Upper lobe of right lung (tissue), 1 donor: ENCODE measurements at regions not wholly inside any gene's neighbourhood (a gene's known extent, or its start where the extent isn't known, plus 50 kb on each side); places are given as distances from the start of the nearest gene placed in this dataset.
"Not testable (repeated sequence)": the region's sequence is repeated elsewhere in the genome, so short reads cannot be mapped to it uniquely, and the experiment has no call there.

Experiments used
- ATAC-seq: fragments of 200-7000 bp; cut with Tn5 transposase; one replicate; pipeline ENCODE4 v1.9.1; 2020; ENCODE audit warnings: mild to moderate bottlenecking, moderate library complexity
- DNase-seq: peaks from one replicate; pipeline ENCODE4 v3.0.0-alpha.2; 2020
- H3K27ac ChIP-seq: fragments of 200-600 bp; one replicate; pipeline ENCODE4 v1.8.0; 2022
- H3K27me3 ChIP-seq: fragments of 200-600 bp; one replicate; pipeline ENCODE4 v1.8.0; 2022; ENCODE audit warnings: mild to moderate bottlenecking
- H3K36me3 ChIP-seq: fragments of 200-600 bp; one replicate; pipeline ENCODE4 v1.8.0; 2022
- H3K4me1 ChIP-seq: fragments of 200-600 bp; one replicate; pipeline ENCODE4 v1.8.0; 2022
- H3K4me3 ChIP-seq: fragments of 200-600 bp; one replicate; pipeline ENCODE4 v1.8.0; 2022; ENCODE audit warnings: mild to moderate bottlenecking
- H3K9me3 ChIP-seq: fragments of 200-600 bp; one replicate; pipeline ENCODE4 v1.8.0; 2022
- intact Hi-C: fragments of 100-400 bp; cut with DNase I; formaldehyde crosslinking; loops from one replicate; pipeline ENCODE4 v1.11.0; 2022
- TF ChIP-seq, protein P1 (sequence below): fragments of 200-600 bp; IDR thresholded peaks from one replicate; pipeline ENCODE4 v1.8.0; 2022; ENCODE audit warnings: antibody characterized with exemption
- donor health status: DM: no; HTN: yes; CAD: no; lungs with severe emphysema.

DNA sequence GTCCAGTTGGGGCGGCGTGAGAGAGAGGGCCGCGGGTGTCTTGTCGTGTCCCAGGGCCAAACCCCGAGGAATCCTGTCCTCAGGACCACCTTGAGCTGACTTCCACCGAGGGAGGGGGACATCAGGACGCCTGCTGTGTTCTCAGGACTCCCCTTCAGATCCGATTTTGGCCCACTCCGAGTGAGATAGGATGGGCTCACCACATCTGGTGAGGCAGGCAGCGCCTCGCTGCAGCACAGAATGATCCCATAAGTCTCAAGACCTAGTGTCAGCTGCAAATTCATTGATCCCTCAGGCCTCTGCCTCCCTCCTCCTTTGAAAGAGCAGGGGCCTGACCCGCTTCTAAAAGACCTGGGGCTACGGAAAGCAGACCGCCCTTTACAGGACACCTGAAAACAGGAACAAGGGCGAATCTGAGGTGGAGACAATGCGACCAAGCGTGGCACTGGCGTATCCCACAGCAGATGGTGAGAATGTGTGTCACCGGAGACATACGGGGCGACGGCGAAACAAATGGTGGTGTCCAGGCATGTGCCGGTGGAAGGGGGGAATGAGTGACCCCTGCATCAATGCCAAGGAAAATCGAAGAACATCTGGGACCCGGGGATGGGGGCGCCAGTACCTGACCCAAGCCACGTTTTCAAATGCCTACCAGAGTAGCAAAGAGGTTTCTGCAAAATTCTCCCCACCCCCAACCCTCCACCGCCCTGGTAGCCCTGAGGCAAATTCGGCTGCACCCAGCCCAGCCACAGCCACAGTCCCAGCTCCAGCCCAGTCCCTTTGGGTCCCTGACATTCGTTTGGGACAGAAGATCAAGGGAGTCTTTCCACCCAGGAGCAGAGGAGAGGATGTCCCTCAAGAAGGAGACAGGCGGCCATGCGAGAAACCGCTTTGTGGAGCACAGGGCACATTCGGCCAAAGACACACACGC lies 162.1 kb upstream of the ZNF337 start:
- no peak for DNase-seq
- no peak for ATAC-seq
- intact Hi-C loops = no loop called here
- Histone ChIP-seq H3K36me3 (no peaks in the 10 kb centered on the region), H3K4me3 (peak overlapping the region; percentile 29), H3K27ac (no peak overlapping the region), H3K4me1 (peaks cover 20% of the 10 kb centered on the region), H3K9me3 (no peaks in the 10 kb centered on the region), H3K27me3 (peaks cover 10% of the 10 kb centered on the region)
- TF ChIP-seq, protein P1, sequence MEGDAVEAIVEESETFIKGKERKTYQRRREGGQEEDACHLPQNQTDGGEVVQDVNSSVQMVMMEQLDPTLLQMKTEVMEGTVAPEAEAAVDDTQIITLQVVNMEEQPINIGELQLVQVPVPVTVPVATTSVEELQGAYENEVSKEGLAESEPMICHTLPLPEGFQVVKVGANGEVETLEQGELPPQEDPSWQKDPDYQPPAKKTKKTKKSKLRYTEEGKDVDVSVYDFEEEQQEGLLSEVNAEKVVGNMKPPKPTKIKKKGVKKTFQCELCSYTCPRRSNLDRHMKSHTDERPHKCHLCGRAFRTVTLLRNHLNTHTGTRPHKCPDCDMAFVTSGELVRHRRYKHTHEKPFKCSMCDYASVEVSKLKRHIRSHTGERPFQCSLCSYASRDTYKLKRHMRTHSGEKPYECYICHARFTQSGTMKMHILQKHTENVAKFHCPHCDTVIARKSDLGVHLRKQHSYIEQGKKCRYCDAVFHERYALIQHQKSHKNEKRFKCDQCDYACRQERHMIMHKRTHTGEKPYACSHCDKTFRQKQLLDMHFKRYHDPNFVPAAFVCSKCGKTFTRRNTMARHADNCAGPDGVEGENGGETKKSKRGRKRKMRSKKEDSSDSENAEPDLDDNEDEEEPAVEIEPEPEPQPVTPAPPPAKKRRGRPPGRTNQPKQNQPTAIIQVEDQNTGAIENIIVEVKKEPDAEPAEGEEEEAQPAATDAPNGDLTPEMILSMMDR = no peak

DNA sequence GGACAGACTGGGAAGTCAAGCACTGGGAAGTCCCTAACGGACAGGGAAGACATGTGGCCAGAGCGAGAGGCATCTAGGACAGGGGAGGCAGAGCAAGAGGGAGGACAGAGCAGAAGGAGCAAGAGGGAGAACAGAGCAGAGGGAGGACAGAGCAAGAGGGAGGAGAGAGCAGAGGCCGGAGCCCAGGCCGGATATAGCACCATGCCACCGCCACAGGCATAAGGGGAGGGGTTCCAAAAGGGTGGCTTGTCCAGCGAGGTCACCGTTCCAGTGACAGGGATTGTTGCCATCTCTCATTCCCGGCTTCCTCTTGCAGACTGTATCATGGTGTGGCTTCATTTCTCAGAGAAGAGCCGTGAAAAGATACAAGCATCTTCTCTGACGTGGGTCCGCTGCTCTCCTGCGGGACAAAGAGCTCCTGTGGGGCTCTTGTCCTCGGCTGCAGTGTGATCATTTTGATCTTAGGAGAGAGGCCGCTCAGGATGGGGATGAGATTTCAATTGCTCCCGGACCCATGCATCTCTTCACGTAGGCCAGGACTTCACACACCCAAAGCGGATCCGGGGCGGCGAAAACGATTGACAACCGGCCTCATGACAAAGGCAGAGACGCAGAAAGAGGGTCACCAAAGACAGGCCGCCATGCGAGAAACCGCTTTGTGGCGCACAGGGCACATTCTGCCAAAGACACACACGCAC lies 160.6 kb upstream of the ZNF337 start:
- DNase-seq, ATAC-seq, H3K27me3 ChIP-seq, intact Hi-C loops, H3K27ac ChIP-seq, H3K36me3 ChIP-seq, H3K4me3 ChIP-seq, H3K9me3 ChIP-seq: not testable (repeated sequence)
- peaks cover 19% of the 10 kb centered on the region for H3K4me1 ChIP-seq

DNA sequence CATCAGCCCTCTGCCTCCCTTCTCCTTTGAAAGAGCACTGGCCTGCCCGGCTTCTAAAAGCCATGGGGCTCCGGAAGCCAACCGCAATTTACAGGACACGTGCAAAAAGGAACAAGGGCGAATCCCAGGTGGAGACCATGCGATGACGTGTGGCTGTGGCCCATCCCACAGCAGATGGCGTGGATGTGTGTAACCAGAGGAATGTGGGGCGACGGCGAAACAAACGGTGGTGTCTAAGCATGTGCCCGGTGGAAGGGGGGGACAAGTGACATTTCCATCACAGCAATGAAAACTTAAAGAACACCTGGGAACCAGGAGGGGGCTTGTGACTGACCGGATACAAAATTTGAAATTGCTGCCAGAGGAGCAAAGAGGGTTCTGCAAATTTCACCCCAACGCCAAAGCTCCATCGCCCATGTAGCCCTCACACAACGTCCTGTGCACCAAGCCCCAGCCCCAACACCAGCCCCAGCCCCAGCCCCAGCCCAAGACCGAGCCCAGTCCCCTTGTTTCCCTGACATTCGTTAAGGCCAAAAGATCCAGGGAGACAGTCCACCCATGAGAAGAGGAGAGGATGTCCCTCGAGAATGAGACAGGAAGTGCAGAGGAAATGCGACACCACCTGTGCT lies 159.7 kb upstream of the ZNF337 start:
- peaks cover 14% of the 10 kb centered on the region for H3K4me1 ChIP-seq
- no peaks in the 10 kb centered on the region for H3K9me3 ChIP-seq
- no peak overlapping the region for H3K4me3 ChIP-seq
- intact Hi-C loops = no loop called here
- TF ChIP-seq, protein P1 = no peak
- ATAC-seq (no peak), DNase-seq (no peak)
- H3K27ac ChIP-seq = no peak overlapping the region
- H3K27me3 ChIP-seq = peaks cover 10% of the 10 kb centered on the region
- no peaks in the 10 kb centered on the region for H3K36me3 ChIP-seq

DNA sequence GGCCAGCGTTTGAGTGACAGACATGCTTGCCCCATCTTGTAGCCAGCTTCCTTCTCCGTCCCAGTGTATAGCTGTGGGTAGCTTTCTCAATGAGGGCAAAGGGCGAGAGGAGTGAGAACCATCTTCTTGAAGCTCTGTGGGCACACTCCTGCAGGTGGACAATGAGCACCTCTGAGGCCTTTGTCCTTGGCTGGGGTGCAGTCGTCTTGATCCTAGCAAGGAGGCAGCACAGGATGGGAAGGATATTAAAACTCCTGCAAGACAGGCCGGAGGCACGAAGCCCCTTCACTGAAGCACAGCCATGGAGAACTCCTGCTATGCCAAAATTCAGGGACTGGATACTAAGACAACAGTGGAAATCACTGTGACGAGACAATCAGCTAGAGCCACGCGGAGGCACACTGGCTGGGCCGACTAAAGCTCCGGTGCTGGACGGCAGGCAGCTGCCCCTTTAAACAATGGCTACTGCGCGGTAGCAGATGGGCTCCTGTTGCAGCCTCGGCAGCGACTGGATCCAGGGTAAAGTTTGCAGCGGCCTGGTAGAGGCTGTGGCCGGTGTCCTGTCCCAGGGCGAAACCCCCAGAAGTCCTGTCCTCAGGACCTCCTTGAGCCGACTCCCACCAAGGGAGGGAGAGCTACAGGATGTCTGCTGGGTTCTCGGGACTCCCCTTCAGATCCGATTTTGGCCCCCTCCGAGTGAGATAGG lies 159.0 kb upstream of the ZNF337 start:
- peaks cover 14% of the 10 kb centered on the region for H3K4me1 ChIP-seq
- H3K4me3 ChIP-seq, ATAC-seq, intact Hi-C loops, H3K27ac ChIP-seq, H3K9me3 ChIP-seq, DNase-seq, H3K27me3 ChIP-seq, H3K36me3 ChIP-seq: not testable (repeated sequence)

DNA sequence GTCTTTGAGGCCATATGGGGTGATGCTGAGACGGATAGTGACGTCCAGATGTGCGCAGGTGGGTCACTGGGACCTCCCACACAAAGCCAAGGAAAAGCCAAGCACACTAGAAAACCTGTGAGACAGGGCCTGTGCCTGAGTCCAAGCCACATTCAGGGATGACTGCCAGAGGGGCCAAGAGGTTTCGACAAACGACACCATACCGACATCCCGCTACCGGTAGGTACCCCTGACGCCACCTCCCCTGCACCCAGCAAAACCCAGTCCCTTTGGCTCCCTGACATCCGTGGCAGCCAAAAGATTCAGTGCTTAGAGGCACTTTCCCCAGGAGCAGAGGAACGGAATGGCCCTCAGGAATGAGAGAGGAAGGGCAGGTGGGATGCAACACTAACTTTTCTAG lies 158.0 kb upstream of the ZNF337 start:
- H3K27me3 ChIP-seq, ATAC-seq, H3K36me3 ChIP-seq, DNase-seq, intact Hi-C loops, H3K9me3 ChIP-seq, H3K27ac ChIP-seq: not testable (repeated sequence)
- peak overlapping the region; percentile 55 for H3K4me3 ChIP-seq
- peaks cover 11% of the 10 kb centered on the region for H3K4me1 ChIP-seq

- H3K9me3 ChIP-seq, intact Hi-C loops, H3K27me3 ChIP-seq, H3K36me3 ChIP-seq, H3K4me1 ChIP-seq: not testable (repeated sequence)
- peak; percentile 86 for ATAC-seq
- Histone ChIP-seq H3K27ac (peak overlapping the region; percentile 63), H3K4me3 (peak overlapping the region; percentile 55)
- peak; percentile 93 for DNase-seq
Measured at GRCh38 chr20:25853718-25854388, 157.2 kb upstream of the ZNF337 start.

DNA sequence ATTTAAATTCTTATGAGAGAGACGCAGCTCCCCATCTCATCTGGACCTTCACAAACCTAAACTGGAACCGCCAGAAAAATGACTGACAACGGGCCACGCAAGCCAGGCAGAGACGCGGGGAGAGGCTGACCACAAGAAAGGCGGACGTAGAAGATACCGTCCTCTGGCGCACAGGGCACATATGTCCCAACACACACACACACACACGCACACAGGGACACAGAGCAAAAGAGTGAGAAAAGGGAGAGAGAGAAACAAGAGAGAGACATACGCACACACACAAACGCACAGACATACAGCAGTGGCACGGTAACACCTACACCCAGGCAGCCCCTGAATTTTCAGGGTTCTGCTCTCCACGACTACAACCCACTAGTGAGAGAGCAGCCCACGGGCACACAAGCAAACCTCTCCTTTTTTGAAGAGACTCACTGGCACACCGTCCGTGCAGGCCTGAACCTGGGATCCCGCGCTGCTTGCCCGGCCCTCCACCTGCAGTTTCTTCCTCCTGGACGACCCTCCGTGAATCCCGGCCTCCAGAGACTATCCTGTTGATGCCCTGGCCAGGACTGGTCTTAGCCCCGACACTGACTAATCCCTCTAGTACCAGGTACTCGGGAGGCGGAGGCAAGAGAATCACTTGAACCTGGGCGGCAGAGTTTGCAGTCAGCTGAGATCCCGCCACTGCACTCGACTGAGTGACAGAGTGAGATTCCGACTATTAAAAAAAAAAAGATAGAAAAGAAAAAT lies 156.5 kb upstream of the ZNF337 start:
- peak; percentile 61 for DNase-seq
- H3K36me3 ChIP-seq, H3K27me3 ChIP-seq, H3K9me3 ChIP-seq, intact Hi-C loops, ATAC-seq, H3K4me1 ChIP-seq: not testable (repeated sequence)
- Histone ChIP-seq H3K27ac (peak overlapping the region; percentile 63), H3K4me3 (peak overlapping the region; percentile 55)

GRCh38 chr20:25850133-25850532 lies 153.5 kb upstream of the ZNF337 start:
- DNase-seq = not testable (repeated sequence)

More at GRCh38 chr20:25850133-25850532, 153.5 kb upstream of the ZNF337 start:
- H3K9me3 ChIP-seq, H3K27ac ChIP-seq, H3K4me3 ChIP-seq, H3K27me3 ChIP-seq, H3K36me3 ChIP-seq, H3K4me1 ChIP-seq, ATAC-seq, intact Hi-C loops: not testable (repeated sequence)
